OCI-LY1 (cell line): ENCODE measurements at regions not wholly inside any gene's neighbourhood (a gene's known extent, or its start where the extent isn't known, plus 50 kb on each side); places are given as distances from the start of the nearest gene placed in this dataset.

Source experiments
- EZH2 ChIP-seq: fragments of 200-600 bp; sonication (generic), shearing (Covaris generic); IDR thresholded peaks from 2 replicates; pipeline ENCODE4 v1.8.0; 2017; ENCODE audit warnings: borderline replicate concordance, mixed run types, mild to moderate bottlenecking, antibody characterized with exemption, low read length, moderate library complexity, mixed read lengths
- TF ChIP-seq, protein P1 (sequence below): fragments of 200-600 bp; sonication (generic), shearing (Covaris generic); IDR thresholded peaks from 2 replicates; pipeline ENCODE4 v1.5.1; 2017; ENCODE audit warnings: mild to moderate bottlenecking, antibody characterized with exemption, low read length, moderate library complexity, mixed read lengths

DNA sequence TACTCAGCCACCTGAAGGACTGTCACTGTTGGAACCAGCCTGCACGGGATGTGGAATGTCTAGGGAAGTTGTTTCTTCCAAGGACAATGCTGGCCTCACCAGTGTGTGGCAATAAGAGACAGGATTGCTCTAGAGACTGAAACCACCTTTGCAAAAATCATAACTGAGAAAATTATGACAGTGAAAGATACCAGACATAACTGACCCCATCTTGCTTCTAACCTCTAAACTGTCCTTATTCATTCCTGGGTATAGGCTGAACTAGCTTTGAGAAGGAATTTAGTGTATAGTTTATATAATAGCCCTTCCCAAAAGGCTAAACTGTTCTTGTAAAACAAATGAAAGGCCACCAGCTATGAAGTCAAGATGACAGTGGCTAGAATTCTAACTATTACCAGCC, 83.6 kb downstream of the IER5 start:
- TF ChIP-seq, protein P1, sequence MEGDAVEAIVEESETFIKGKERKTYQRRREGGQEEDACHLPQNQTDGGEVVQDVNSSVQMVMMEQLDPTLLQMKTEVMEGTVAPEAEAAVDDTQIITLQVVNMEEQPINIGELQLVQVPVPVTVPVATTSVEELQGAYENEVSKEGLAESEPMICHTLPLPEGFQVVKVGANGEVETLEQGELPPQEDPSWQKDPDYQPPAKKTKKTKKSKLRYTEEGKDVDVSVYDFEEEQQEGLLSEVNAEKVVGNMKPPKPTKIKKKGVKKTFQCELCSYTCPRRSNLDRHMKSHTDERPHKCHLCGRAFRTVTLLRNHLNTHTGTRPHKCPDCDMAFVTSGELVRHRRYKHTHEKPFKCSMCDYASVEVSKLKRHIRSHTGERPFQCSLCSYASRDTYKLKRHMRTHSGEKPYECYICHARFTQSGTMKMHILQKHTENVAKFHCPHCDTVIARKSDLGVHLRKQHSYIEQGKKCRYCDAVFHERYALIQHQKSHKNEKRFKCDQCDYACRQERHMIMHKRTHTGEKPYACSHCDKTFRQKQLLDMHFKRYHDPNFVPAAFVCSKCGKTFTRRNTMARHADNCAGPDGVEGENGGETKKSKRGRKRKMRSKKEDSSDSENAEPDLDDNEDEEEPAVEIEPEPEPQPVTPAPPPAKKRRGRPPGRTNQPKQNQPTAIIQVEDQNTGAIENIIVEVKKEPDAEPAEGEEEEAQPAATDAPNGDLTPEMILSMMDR = no peak
- no peak for TF ChIP-seq EZH2
